ENCODE measurements at regions not wholly inside any gene's neighbourhood (a gene's known extent, or its start where the extent isn't known, plus 50 kb on each side); places are given as distances from the start of the nearest gene placed in this dataset.
"Not testable (repeated sequence)": the region's sequence is repeated elsewhere in the genome, so short reads cannot be mapped to it uniquely, and the experiment has no call there.

DNA sequence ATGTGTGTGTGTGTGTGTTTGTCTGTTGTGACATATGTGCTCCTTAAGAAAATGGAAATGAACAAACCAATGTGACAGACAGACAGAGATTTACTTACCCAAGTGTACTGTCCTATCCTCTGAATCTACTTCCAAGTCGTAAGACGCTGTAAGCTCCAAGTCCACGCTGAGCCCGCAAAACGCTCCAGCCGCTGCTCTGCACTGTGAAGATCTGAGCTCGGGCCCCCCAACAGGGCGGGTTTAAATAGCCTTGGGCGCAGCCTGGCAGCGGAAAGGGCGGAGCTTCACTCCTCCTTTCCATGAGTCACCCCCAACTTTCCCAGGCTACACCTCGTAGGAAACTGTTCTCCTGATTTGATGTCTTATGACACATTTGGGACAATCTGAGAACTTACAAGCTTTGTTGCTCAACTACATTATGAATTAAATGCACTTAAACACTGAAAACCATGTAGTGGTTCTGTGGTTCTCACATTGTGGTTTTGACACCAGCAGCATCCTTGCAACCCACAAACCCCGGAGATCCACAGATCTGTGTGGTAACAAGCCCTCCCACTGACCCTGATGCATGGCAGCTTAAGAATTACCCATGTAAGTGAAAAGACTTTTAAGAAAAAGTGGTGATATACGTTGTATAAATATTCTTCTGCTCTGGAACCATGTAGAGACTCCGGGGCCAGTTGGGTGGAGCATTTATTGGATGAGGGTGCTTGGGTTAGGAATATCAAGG, 735.6 kb upstream of the DEFB115 start:
- not testable (repeated sequence) for H3K4me3 Mint-ChIP-seq; H3K27ac Mint-ChIP-seq; H3K27me3 Mint-ChIP-seq; DNase-seq; H3K36me3 Mint-ChIP-seq; ATAC-seq (ENCODE audit: low read depth in 2 of 2); H3K4me1 Mint-ChIP-seq
- H3K9me3 Mint-ChIP-seq, result peaks cover 0 to 11% (median 2%) of the 10 kb centered on the region in 7 donors

DNA sequence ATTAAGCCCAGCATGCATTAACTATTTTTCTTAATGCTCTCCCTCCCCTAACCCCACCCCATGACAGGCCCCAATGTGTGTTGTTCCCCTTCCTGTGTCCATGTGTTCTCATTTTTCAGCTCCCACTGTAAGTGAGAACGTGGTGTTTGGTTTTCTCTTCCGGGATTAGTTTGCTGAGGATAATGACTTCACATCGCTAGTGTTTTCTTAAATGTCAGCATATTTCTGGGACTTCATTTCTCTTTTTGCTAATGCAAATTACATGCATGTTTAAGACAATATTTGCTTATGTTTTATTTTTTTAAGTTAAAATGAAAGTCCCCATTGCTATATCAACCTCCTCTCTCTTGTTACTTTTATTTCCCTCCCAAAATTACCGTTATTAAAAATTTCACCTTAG, 733.3 kb upstream of the DEFB115 start:
- H3K36me3 Mint-ChIP-seq; H3K27me3 Mint-ChIP-seq; ATAC-seq (ENCODE audit: low read depth in 2 of 2); H3K4me3 Mint-ChIP-seq; H3K4me1 Mint-ChIP-seq; H3K27ac Mint-ChIP-seq; DNase-seq: not testable (repeated sequence)
- H3K9me3 Mint-ChIP-seq, result peaks cover 2 to 17% (median 6%) of the 10 kb centered on the region in 7 donors

DNA sequence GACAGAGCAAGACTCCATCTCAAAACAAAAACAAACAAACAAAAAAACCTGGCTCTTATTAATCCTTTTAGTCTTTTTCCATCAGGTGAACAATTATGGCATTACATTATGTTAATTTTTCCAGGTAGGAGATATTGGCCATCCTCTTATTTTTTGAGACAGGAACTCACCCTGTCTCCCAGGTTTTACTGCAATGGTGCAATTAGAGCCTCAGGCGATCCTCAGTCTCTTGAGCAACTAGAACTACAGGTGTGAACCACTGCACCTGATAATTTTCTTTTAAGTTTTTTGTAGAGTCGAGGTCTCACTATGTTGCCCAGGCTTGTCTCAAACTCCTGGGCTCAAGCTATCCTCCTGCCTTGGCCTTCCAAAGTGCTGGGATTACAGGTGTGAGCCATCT, 732.7 kb upstream of the DEFB115 start:
- H3K36me3 Mint-ChIP-seq; H3K4me1 Mint-ChIP-seq; H3K27me3 Mint-ChIP-seq; ATAC-seq (ENCODE audit: low read depth in 2 of 2); H3K4me3 Mint-ChIP-seq; DNase-seq; H3K27ac Mint-ChIP-seq: not testable (repeated sequence)
- H3K9me3 Mint-ChIP-seq, result peaks cover 2 to 19% (median 8%) of the 10 kb centered on the region in 7 donors

DNA sequence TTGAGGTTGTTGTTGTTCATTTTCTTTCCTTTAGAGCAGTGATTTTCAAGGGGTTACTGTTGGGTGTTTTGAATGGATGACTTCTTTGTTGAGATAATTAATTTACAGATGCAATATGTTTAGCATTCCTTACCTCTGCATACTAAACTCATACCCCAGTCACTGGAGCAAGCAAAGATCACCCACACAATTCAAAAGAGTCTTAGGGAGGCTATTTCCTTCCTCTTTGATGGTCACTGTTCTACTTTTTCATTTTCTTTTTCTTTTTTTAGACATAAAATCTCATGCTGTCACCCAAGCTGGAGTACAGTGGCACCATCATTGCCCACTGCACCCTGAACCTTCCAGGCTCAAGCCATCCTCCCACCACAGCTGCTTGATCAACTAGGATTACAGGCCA, 723.8 kb upstream of the DEFB115 start:
- peaks cover 1 to 15% (median 10%) of the 10 kb centered on the region in 7 donors for H3K9me3 Mint-ChIP-seq
- H3K27ac Mint-ChIP-seq, result peak overlapping the region in 1 of 6 donors; percentile 41
- not testable (repeated sequence) for H3K4me1 Mint-ChIP-seq; ATAC-seq (ENCODE audit: low read depth in 2 of 2); H3K36me3 Mint-ChIP-seq; DNase-seq; H3K27me3 Mint-ChIP-seq
- H3K4me3 Mint-ChIP-seq, result peak overlapping the region in 2 of 8 donors; percentile 26 to 68

DNA sequence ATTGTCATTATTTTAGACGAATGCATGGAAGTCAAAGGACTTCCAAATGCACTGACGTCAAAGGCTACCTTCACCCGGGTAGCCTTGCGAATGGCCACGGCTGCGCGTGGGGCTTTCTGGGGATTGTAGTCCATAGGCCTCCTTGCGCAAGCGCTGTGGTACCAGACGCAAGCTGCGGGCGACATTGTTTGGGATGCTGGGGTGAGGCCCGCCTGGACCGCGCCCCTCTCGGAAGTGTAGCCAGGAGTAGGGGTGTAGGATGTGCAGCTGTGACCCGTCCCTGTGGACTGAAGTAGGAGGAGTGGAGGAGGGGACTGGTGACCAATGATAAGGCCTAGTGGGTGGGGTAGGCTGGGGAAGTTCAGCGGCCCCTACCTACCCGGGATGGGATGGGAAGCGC, 720.0 kb upstream of the DEFB115 start:
- not testable (repeated sequence) for ATAC-seq (ENCODE audit: low read depth in 2 of 2); H3K36me3 Mint-ChIP-seq

DNA sequence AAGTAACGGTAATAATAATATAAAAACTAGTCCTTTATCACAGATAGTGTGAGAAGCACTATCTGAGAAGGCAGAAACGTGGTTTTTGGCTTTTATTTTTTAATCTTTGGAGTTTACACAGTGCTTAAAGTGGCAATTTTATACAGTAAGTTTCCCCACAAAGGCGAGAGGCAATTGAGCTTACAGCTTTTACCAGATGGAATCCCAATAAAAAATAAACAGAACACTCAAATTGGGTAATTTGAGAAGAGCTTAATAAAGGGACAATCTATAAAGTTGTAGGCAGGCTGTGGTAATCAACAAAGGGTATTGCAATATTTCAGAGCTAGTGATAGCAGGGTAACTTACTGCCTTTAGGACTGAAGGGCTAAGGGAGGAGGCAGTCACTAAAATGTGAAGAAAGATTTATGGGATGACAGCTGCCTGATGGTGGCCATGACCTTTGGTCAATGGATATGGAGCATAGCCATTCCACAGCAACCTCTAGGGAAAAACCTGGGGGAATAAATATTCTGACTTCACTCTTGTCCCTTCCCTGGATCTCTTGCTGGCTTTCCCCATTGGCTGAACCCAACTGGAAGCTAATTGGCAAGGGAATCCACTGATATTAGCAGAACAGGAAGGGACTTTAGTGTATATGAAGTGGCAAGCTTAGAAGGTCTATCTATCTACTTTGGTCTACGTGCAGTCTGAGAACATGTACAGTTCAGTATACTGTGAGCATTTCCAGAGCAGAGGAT, 717.0 kb upstream of the DEFB115 start:
- not testable (repeated sequence) for H3K4me1 Mint-ChIP-seq; H3K27me3 Mint-ChIP-seq; DNase-seq; ATAC-seq (ENCODE audit: low read depth in 2 of 2); H3K27ac Mint-ChIP-seq; H3K4me3 Mint-ChIP-seq; H3K36me3 Mint-ChIP-seq
- peaks cover 2 to 17% (median 9%) of the 10 kb centered on the region in 7 donors for H3K9me3 Mint-ChIP-seq

More for the DNA sequence above, 720.0 kb upstream of the DEFB115 start:
- H3K27me3 Mint-ChIP-seq, H3K4me1 Mint-ChIP-seq, H3K27ac Mint-ChIP-seq, DNase-seq, H3K4me3 Mint-ChIP-seq: not testable (repeated sequence)
- H3K9me3 Mint-ChIP-seq, result peaks cover 1 to 13% (median 11%) of the 10 kb centered on the region in 7 donors

DNA sequence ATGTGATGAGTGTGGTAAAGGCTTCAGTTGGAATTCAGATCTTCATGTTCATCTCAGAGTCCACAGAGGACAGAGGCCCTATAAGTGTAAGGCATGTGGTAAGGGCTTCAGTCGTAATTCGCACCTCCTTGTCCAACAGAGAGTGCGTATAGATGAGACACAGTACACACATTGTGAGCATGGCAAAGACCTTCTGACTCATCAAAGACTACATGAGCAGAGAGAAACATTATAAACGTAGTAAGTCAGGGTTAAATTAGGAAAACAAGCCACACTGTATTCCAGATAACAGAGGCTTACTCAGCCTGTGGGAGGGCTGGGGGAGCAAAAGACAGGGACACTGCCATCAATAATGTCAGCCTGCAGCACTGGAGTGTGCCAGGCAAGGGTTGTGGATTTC, 706.2 kb upstream of the DEFB115 start:
- H3K4me1 Mint-ChIP-seq; H3K27ac Mint-ChIP-seq; H3K27me3 Mint-ChIP-seq; ATAC-seq (ENCODE audit: low read depth in 2 of 2); DNase-seq; H3K4me3 Mint-ChIP-seq; H3K36me3 Mint-ChIP-seq: not testable (repeated sequence)
- H3K9me3 Mint-ChIP-seq, result peaks cover 0 to 12% (median 5%) of the 10 kb centered on the region in 7 donors

DNA sequence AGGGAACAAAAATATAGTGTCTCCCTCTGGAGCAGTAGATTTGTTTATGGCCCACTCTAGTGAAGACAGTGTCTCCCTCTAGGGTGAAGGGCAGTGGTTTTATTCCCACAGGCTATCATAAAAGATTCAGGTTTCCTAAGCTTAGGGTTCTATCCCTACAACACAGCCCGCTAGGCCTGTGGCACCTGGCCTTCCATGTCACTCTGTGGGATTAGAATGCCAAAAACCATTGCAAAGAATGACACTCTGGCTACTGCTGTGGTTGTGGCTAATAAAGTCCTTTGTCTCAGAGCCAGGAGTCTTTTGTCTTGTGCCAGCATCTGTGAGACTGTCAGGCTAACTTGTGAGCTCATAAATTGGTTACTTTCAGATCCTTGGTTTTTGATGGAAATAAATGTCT, 700.7 kb upstream of the DEFB115 start:
- not testable (repeated sequence) for ATAC-seq (ENCODE audit: low read depth in 2 of 2); H3K4me1 Mint-ChIP-seq; H3K36me3 Mint-ChIP-seq; H3K4me3 Mint-ChIP-seq; H3K27ac Mint-ChIP-seq; DNase-seq; H3K27me3 Mint-ChIP-seq
- peaks cover 0 to 13% (median 0%) of the 10 kb centered on the region in 7 donors for H3K9me3 Mint-ChIP-seq

DNA sequence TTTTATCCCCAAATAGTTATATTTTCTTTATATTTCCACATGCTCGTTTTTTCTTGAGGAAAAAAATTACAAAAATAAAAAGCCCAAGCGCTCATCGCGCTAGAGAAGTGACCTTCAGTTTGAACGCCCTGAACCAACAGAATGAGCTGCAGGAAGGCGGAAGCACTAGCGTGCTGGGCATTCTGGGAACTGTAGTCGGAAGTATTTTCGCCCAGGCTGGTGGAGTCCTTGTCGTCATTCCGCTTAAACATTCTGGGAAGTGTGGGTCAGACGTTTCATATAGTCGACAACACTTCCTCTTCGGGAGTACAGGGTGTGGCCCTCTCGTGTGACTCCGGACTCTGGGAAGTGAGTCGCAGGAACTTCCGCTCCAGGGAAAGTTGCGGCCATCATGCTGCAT, 692.4 kb upstream of the DEFB115 start:
- H3K4me3 Mint-ChIP-seq; H3K27ac Mint-ChIP-seq; H3K36me3 Mint-ChIP-seq; H3K9me3 Mint-ChIP-seq; H3K4me1 Mint-ChIP-seq; DNase-seq; ATAC-seq (ENCODE audit: low read depth in 2 of 2); H3K27me3 Mint-ChIP-seq: not testable (repeated sequence)

DNA sequence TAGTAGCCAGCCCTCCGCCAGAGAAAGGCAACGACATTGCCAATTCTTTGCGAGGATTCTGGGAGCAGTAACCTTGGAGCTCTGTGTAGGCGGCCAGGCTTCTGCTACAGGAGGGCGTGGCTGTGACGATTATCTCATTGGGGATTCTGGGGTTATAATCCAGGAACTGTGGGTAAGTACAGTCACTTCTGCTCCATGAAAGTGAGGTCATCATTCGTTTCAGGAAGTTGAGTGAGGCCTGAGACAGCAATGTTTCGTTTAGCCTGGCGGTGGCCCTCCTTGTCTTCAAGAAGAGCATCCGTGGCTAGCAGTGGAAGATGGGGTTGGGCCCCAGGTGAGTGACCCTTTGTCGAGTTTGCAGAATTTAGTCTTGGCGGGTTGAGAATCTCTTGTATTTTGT, 687.6 kb upstream of the DEFB115 start:
- not testable (repeated sequence) for ATAC-seq (ENCODE audit: low read depth in 2 of 2); H3K36me3 Mint-ChIP-seq; H3K4me1 Mint-ChIP-seq; H3K4me3 Mint-ChIP-seq; H3K27ac Mint-ChIP-seq; H3K9me3 Mint-ChIP-seq; DNase-seq; H3K27me3 Mint-ChIP-seq

DNA sequence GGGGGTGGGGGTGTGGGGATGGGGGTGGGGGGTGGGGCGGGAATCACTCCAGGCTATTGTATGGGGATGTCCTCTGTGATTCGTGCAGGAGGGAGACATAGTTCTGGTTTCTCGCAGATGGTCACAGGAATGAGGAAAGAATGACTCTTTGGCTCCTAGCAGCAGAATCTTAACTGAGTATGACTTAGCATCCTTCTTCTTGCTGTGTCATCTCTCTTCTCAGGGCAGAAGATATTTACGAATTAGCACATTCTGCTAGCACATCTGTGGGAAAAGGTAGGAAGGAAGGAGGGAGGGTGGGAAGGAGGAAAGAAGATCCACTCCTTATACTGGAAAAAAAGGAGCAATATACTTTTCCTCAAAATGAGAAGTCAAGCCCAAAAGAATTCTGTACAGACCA, 686.8 kb upstream of the DEFB115 start:
- not testable (repeated sequence) for H3K4me3 Mint-ChIP-seq; DNase-seq; H3K4me1 Mint-ChIP-seq; ATAC-seq (ENCODE audit: low read depth in 2 of 2); H3K36me3 Mint-ChIP-seq; H3K27me3 Mint-ChIP-seq; H3K27ac Mint-ChIP-seq
- H3K9me3 Mint-ChIP-seq, result peaks cover 0 to 11% (median 2%) of the 10 kb centered on the region in 7 donors

DNA sequence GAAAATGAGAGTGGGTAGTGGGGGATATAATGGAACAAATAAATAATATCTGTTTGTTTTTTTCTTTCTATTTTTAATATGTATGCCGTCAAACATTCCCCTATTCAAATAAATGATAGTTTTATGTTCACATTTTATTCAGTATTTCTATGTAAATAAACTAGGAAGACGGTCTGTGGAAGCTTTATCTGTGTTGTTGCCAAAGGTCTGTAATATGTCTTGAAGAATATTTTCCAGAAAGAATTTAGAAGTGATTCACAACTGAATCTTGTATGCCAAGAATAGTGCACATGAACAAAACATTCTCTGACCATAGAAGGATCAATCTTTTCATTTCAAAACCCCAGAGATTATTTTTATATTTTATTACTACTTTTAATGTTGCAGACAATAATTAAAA, 683.1 kb upstream of the DEFB115 start:
- not testable (repeated sequence) for H3K27ac Mint-ChIP-seq; H3K36me3 Mint-ChIP-seq; H3K4me1 Mint-ChIP-seq; H3K27me3 Mint-ChIP-seq; H3K4me3 Mint-ChIP-seq; DNase-seq; ATAC-seq (ENCODE audit: low read depth in 2 of 2)
- H3K9me3 Mint-ChIP-seq, result peaks cover 0 to 14% (median 0%) of the 10 kb centered on the region in 7 donors

DNA sequence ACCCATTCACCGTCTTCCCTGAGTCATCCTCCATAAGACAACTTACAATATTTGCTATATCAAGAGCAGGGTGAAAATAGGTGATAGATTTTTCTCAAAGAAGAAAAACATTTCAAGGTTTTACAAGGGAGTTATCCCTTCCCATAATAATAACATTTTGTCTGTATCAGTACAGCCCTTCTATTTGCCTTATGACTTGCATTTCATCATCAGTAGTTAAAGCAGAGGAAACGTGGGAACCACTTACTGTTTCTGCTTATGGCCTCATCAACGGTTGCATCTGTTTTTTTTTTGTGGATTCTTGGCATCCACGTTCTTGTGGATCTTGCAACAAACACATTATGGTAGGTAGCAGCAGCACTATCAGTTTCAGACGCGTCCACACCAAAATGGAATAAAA, 678.4 kb upstream of the DEFB115 start:
- H3K4me1 Mint-ChIP-seq; H3K4me3 Mint-ChIP-seq; H3K27ac Mint-ChIP-seq; H3K36me3 Mint-ChIP-seq; DNase-seq; H3K27me3 Mint-ChIP-seq; ATAC-seq (ENCODE audit: low read depth in 2 of 2): not testable (repeated sequence)
- peaks cover 2 to 16% (median 4%) of the 10 kb centered on the region in 7 donors for H3K9me3 Mint-ChIP-seq

DNA sequence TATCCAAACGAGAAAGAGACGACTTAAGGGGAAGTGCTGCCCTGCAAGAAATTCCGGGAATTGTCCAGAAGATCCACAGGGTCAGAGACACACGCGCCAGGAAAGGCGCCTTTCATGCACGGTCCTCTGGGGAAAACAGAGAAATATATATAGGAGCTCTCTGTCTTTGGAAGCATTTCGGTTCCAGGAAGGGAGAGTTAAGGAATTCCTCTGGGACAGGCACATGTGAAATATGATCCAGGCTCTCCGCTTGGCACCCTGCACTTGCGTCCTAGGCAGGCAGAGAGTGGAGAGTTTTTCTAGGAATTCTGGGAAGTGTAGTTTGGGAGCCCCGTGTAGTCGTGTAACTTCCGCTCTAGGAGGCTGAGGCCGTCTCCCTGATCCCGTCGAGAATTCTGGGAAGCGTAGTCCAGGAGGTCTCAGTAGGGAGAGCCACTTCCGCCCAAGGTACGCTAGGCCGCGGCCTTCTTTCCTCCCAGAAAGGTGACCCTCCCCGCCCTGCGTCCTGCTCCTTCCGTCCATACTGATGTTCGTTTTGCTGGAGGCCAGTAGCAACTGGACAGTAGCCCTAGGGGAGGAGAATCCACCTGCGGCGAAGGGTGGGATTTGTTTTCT, 677.5 kb upstream of the DEFB115 start:
- H3K4me1 Mint-ChIP-seq; H3K36me3 Mint-ChIP-seq; H3K4me3 Mint-ChIP-seq; H3K27ac Mint-ChIP-seq; H3K27me3 Mint-ChIP-seq; DNase-seq; ATAC-seq (ENCODE audit: low read depth in 2 of 2): not testable (repeated sequence)
- peaks cover 2 to 13% (median 4%) of the 10 kb centered on the region in 7 donors for H3K9me3 Mint-ChIP-seq

Data from naive B cell (primary cell).